ENCODE measurements at regions not wholly inside any gene's neighbourhood (a gene's known extent, or its start where the extent isn't known, plus 50 kb on each side); places are given as distances from the start of the nearest gene placed in this dataset.

- TF ChIP-seq CTCF (IDR thresholded peaks at IDR 0.05) (no peak), POLR2A (IDR thresholded peaks at IDR 0.05) (no peak)
Observed at GRCh38 chr14:81859046-81859445, 325.4 kb upstream of the SEL1L start.
